Keratinocyte (primary cell): ENCODE measurements at regions not wholly inside any gene's neighbourhood (a gene's known extent, or its start where the extent isn't known, plus 50 kb on each side); places are given as distances from the start of the nearest gene placed in this dataset.

Source experiments
- CTCF ChIP-seq, 3 experiments: IDR thresholded peaks in 1 of 3; conservative IDR thresholded peaks in 1 of 3; optimal IDR thresholded peaks in 1 of 3; 2 replicates in 2 of 3; 3 replicates in 1 of 3; pipeline versions ENCODE3 to v1.5.1; 2011; ENCODE audit warnings: low read length in 3 of 3, mild to moderate bottlenecking in 3 of 3, moderate library complexity in 2 of 3, control low read depth in 1 of 3, inconsistent platforms in 1 of 3; ENCODE audit not compliant: insufficient read depth in 2 of 3; ENCODE audit errors: extremely low read depth in 1 of 3
- EZH2 ChIP-seq: IDR thresholded peaks from one replicate; pipeline ENCODE4 v1.6.1; 2012; ENCODE audit warnings: inconsistent platforms, mild to moderate bottlenecking, low read length, moderate library complexity

DNA sequence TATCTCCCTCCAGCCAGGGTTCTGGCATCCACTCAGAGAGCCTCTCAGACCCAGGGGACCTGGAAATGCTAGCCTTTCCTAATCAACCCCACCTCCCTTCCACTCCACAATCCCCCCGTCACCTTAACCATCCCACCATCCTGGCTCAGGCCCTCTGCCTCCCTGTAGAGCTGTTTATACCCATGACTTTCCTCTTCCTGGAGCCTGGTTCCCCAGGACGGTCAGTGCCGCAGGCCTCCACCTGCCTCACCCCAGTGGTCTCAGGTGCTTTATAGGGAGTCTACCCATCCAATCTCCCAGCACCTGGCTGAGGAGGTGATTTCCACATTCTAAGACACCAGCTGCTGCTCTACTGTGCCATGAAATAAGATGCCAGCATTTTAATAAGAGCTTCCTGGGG, 1159.5 kb downstream of the TBC1D22A start:
- TF ChIP-seq CTCF (optimal IDR thresholded peaks at IDR 0.05 in 1 of 3, IDR thresholded peaks at IDR 0.05 in 1 of 3, conservative IDR thresholded peaks at IDR 0.05 in 1 of 3; ENCODE audit: extremely low read depth in 1 of 3, insufficient read depth in 2 of 3, low read length in 3 of 3) (no peak), EZH2 (no peak)
